GM21576 (cell line): ENCODE measurements at regions not wholly inside any gene's neighbourhood (a gene's known extent, or its start where the extent isn't known, plus 50 kb on each side); places are given as distances from the start of the nearest gene placed in this dataset.
"Not testable (repeated sequence)": the region's sequence is repeated elsewhere in the genome, so short reads cannot be mapped to it uniquely, and the experiment has no call there.

Experiments
- ATAC-seq: cut with Tn5 transposase; IDR thresholded peaks from one replicate; pipeline ENCODE4 v1.9.1; 2021; ENCODE audit warnings: mild to moderate bottlenecking, moderate library complexity; ENCODE audit not compliant: unreplicated experiment

GRCh38 chr2:190005513-190005912 lies 57.0 kb downstream of the MSTN start:
- no peak for ATAC-seq

DNA sequence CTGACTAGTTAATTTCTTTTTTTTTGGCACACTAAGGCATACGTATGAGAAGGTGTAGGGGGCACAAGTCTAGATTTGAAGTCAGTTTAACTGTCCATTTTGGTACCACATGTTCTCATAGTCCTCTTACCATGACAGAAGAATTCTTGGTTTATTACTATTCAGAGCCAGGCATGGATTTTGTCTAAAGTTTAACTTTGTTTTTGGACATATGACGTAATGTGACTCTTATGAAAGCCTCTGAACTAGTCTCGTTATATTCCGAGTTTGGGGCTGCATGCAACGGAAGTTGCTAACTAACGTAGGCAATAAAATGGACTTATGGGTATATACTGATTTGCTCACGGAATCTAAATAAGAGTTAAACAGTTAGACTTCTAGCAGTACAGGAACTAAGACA lies 62.9 kb downstream of the MSTN start:
- no peak for ATAC-seq

DNA sequence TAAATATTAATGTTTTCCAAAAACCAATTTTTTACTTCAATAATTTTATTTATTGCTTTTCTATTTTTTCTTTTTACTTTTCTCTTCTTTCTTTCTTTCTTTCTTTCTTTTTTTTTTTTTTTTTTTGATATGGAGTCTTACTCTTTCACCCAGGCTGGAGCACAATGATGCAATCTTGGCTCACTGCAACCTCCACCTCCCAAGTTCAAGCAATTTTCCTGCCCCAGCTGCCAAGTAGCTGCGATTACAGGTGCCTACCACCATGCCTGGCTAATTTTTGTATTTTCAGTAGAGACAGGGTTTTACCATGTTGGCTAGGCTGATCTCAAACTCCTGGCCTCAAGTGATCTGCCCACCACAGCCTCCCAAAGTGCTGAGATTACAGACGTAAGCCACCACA lies 63.9 kb downstream of the MSTN start:
- ATAC-seq: not testable (repeated sequence)

- no peak for ATAC-seq
These were observed 65.5 kb downstream of the MSTN start for GRCh38 chr2:189997016-189997415.

- no peak for ATAC-seq
These were observed 66.8 kb downstream of the MSTN start for GRCh38 chr2:189995679-189996078.

DNA sequence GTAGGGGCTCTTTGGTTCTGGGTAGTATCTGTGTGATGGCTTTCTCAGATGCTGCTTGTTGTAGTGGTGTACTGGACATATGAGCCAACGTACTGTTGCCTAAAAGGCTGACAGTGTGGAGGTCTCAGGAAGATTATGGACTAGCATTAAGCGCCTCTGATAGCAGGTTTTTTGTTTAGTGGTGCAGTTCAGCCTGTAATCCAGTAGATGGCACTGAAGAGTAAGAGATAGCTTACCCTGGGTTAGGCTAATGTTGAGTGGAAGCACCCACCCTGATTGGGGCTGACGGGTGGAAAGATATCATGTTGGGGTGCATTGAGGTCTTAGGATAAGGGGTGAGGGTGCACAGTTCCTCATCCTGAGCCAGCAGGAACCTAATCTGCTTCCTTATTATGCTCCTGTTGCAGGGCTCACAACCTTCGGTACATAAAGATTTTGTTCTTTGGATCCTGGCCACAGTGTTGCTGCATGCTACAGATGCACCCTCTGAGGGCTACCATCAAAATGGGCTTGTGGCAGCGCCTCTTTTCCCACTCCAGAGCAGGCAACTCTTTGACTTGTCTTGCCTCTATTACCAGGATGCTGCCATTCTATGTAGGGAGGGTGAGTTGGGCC lies 79.6 kb downstream of the MSTN start:
- no peak for ATAC-seq

DNA sequence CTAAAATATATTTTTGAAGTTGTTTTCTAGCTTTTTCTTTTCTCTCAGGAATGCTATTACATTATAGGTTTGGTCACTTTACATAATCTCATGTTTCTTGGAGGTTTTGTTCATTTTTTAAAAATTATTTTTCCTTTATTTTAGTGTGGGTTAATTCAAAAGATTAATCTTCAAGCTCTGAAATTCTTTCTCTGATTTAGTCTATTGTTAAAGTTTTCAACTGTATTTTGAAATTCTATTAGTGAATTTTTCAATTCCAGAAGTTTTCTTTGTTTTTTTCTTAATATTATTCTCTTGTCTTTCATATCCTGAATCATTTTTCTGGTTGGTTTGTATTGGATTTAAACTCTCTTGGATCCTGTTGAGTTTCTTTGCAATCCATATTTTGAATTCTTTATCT lies 80.4 kb downstream of the MSTN start:
- ATAC-seq: no peak

GRCh38 chr2:189976488-189976887 lies 86.0 kb downstream of the MSTN start:
- not testable (repeated sequence) for ATAC-seq

GRCh38 chr2:189960346-189960745 lies 102.2 kb downstream of the MSTN start:
- ATAC-seq: no peak

- no peak for ATAC-seq
These were observed 103.1 kb downstream of the MSTN start for GRCh38 chr2:189959450-189959849.

- peak; percentile 46 for ATAC-seq
These were observed 107.5 kb downstream of the MSTN start for GRCh38 chr2:189954989-189955388.

GRCh38 chr2:189952536-189953109 lies 109.9 kb downstream of the MSTN start:
- ATAC-seq: peak; percentile 89

- peak; percentile 30 for ATAC-seq
These were observed 110.6 kb downstream of the MSTN start for GRCh38 chr2:189951791-189952535.

GRCh38 chr2:189943009-189943408 lies 119.5 kb downstream of the MSTN start:
- no peak for ATAC-seq

DNA sequence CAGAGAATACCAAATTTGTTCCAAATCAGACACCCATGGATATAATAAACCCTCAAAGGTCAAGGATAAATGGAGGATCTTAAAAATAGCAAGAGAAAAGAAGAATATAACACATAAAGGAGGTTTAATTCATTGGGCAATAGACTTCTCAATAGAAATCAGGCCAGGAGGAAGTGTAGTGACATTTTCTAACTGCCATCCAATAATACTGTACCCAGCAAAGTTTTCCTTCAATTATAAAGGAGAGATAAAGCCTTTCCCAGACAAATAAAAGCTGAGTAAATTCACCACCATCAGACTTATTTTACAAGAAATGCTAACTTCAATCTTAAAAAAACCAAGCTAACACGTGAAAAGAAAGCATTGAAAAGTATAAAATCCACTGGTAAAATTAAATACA lies 121.6 kb downstream of the MSTN start:
- ATAC-seq: no peak

DNA sequence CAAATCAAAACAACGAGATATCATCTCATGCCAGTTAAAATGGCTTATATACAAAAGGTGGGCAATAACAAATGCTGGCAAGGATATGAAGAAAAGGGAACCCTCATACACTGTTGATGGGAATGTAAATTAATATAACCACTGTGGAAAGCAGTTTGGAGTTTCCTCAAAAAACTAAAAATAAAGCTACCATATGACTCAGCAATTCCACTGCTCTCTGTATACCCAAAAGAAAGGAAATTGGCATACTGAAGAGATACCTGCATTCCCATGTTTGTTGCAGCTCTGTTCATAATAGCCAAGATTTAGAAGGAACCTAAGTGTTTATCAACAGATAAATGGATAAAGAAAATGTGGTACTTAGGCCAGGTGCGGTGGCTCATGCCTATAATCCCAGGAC lies 124.8 kb downstream of the MSTN start:
- no peak for ATAC-seq

DNA sequence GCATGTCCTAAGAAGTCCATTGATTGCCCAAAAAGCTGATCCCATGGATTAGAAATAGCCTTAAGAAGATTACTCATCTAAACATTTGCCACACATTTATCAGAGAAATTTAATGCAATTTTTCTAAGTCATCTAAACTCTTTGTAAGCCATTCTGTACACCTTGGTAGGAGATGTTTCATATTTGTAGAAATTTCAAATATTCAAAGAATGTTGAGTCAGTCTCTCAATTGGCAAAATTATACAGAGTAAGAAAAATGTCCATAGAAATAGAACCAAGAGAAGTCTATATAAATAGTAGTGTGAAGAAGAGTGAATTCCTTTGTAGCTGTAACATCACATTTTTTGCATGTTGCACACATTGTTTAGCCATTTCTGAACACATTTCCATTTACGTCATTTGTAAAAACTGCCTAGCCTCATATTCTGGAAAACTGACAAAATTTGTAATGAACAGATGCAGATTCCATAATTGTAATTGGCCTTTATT lies 128.6 kb downstream of the MSTN start:
- no peak for ATAC-seq

GRCh38 chr2:189933041-189933440 lies 129.5 kb downstream of the MSTN start:
- ATAC-seq: peak; percentile 98

DNA sequence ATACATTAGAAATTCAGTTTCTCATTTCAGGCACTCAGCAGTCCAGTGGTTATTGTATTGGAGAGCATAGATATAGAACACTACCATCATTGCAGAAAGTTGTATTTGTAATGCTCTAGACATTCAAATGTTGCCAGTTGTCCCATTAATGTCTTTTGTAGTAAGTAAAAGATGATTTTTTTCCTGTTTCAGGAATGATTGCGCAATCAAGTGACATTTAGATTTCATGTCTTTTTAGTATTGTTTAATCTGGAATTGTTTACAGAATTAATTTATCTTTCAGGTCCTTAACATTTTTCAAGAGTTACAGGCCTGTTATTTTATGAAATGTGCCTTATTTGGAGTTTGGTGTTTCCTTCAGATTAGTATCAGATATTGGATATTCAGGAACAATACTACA lies 134.7 kb downstream of the MSTN start:
- ATAC-seq: no peak
